ENCODE measurements at regions not wholly inside any gene's neighbourhood (a gene's known extent, or its start where the extent isn't known, plus 50 kb on each side); places are given as distances from the start of the nearest gene placed in this dataset.

GRCh38 chr4:31272331-31273061 is 552.3 kb downstream of the PCDH7 start:
- TF ChIP-seq POLR2A (IDR thresholded peaks at IDR 0.05) (no peak), POLR2AphosphoS5 (IDR thresholded peaks at IDR 0.05) (no peak)
- TF ChIP-seq, protein P1, sequence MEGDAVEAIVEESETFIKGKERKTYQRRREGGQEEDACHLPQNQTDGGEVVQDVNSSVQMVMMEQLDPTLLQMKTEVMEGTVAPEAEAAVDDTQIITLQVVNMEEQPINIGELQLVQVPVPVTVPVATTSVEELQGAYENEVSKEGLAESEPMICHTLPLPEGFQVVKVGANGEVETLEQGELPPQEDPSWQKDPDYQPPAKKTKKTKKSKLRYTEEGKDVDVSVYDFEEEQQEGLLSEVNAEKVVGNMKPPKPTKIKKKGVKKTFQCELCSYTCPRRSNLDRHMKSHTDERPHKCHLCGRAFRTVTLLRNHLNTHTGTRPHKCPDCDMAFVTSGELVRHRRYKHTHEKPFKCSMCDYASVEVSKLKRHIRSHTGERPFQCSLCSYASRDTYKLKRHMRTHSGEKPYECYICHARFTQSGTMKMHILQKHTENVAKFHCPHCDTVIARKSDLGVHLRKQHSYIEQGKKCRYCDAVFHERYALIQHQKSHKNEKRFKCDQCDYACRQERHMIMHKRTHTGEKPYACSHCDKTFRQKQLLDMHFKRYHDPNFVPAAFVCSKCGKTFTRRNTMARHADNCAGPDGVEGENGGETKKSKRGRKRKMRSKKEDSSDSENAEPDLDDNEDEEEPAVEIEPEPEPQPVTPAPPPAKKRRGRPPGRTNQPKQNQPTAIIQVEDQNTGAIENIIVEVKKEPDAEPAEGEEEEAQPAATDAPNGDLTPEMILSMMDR (IDR thresholded peaks at IDR 0.05) = no peak

All from stomach (tissue), 4 donors.